Karpas-422 (cell line): ENCODE measurements at regions not wholly inside any gene's neighbourhood (a gene's known extent, or its start where the extent isn't known, plus 50 kb on each side); places are given as distances from the start of the nearest gene placed in this dataset.

Source experiments
- DNase-seq: peaks from one replicate; pipeline ENCODE4 v3.0.0-alpha.2; 2015
- H2AFZ ChIP-seq: fragments of 200-600 bp; sonication (generic); 2 replicates; pipeline ENCODE4 v1.6.1; 2014; ENCODE audit warnings: antibody characterized with exemption, low read length, mixed read lengths
- H3K27ac ChIP-seq: fragments of 200-600 bp; sonication (generic); 2 replicates; pipeline ENCODE4 v1.5.1; 2014; ENCODE audit warnings: mild to moderate bottlenecking, low read length, moderate library complexity
- H3K27me3 ChIP-seq: fragments of 200-600 bp; sonication (generic); 2 replicates; pipeline ENCODE4 v1.6.1; 2014; ENCODE audit warnings: low read length, mixed read lengths
- H3K36me3 ChIP-seq: fragments of 200-600 bp; sonication (generic); 2 replicates; pipeline ENCODE4 v1.6.1; 2014; ENCODE audit warnings: low read length, mixed read lengths; ENCODE audit not compliant: insufficient read depth
- H3K4me1 ChIP-seq: fragments of 200-600 bp; sonication (generic); 2 replicates; pipeline ENCODE4 v1.6.1; 2014; ENCODE audit warnings: mild to moderate bottlenecking, low read length, mixed read lengths
- H3K4me2 ChIP-seq: fragments of 200-600 bp; sonication (generic); 2 replicates; pipeline ENCODE4 v1.6.1; 2014; ENCODE audit warnings: low read length, low read depth, mild to moderate bottlenecking; ENCODE audit not compliant: poor library complexity, severe bottlenecking
- H3K4me3 ChIP-seq: fragments of 200-600 bp; sonication (generic); 2 replicates; pipeline ENCODE4 v1.5.1; 2014; ENCODE audit warnings: mild to moderate bottlenecking, antibody characterized with exemption, low read length, mixed read lengths
- H3K79me2 ChIP-seq: fragments of 200-600 bp; sonication (generic); 2 replicates; pipeline ENCODE4 v1.6.1; 2014; ENCODE audit warnings: mild to moderate bottlenecking, low read length, mixed read lengths
- H3K9ac ChIP-seq: fragments of 200-600 bp; sonication (generic); 2 replicates; pipeline ENCODE4 v1.6.0; 2014; ENCODE audit warnings: low read length
- H3K9me2 ChIP-seq: fragments of 200-600 bp; sonication (generic), shearing (Covaris generic); replicated peaks from 2 replicates; pipeline ENCODE4 v1.6.0; 2014; ENCODE audit warnings: mild to moderate bottlenecking, low read length, moderate library complexity; ENCODE audit not compliant: insufficient read depth
- H3K9me3 ChIP-seq: fragments of 300-700, 200-600 bp; sonication (generic); 2 replicates; pipeline ENCODE4 v1.6.1; 2014; ENCODE audit warnings: low read length, mixed read lengths
- H4K20me1 ChIP-seq: fragments of 200-600 bp; sonication (generic); 2 replicates; pipeline ENCODE4 v1.6.1; 2014; ENCODE audit warnings: mild to moderate bottlenecking, antibody characterized with exemption, low read length, low read depth; ENCODE audit not compliant: insufficient read depth

DNA sequence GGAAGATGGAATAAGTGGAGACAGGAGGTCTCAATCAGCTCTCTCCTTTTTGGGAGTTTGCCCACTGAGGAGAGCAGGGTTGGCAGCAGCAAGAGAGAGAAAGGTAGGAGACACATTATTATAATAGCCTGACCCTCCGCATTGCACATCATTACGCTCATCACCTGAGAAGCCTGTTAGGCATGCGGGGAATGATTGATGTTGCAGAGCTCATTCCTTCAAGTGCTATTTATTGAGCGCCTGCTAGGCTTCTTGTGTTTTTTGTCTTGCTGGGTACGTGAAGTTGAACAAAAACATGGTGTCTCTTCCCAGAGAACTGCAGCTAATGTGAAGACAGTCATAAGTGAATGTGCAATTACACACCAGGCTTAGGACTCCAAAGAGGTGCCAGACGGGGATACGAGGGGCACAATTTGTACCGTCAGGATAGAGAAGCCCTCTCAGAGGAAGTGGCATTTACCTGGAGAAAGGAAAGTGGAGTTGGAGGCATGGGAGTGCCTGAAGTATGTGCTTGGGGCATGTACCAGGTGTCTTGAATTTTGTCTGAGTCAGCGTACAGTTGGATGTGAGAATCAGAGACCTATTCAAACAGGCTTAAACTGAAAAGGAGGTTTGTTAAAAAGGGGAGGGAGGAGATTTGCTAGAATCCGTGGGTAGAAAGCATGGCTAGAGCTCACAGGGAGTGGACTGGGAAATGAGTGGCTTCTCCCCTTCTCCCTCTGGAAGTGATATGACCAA is 90.2 kb upstream of the SOD3 start:
- Histone ChIP-seq H3K4me2 (no peak overlapping the region), H3K36me3 (no peaks in the 10 kb centered on the region), H3K4me3 (no peak overlapping the region), H4K20me1 (no peaks in the 10 kb centered on the region), H3K27ac (no peak overlapping the region), H3K27me3 (0 out of 2 replicates have a peak, but pooled peaks cover 4% of the 10 kb centered on the region), H2AFZ (no peak overlapping the region), H3K9ac (no peak overlapping the region), H3K9me3 (no peaks in the 10 kb centered on the region), H3K79me2 (no peaks in the 10 kb centered on the region), H3K4me1 (0 out of 2 replicates have a peak, but pooled peaks cover 2% of the 10 kb centered on the region), H3K9me2 (no peaks in the 10 kb centered on the region)
- no peak for DNase-seq

GRCh38 chr4:24713604-24714003 is 81.8 kb upstream of the SOD3 start:
- Histone ChIP-seq H2AFZ (no peak overlapping the region), H3K9me3 (peaks cover 16% of the 10 kb centered on the region; the same call in 1 of the 2 replicates), H3K79me2 (no peaks in the 10 kb centered on the region), H3K27me3 (no peaks in the 10 kb centered on the region), H3K4me3 (no peak overlapping the region), H3K36me3 (no peaks in the 10 kb centered on the region), H3K9ac (no peak overlapping the region), H3K9me2 (no peaks in the 10 kb centered on the region), H4K20me1 (no peaks in the 10 kb centered on the region), H3K27ac (no peak overlapping the region), H3K4me2 (no peak overlapping the region), H3K4me1 (no peaks in the 10 kb centered on the region)
- DNase-seq: no peak

- H3K79me2 ChIP-seq: no peaks in the 10 kb centered on the region
- no peaks in the 10 kb centered on the region for H4K20me1 ChIP-seq
- H3K27me3 ChIP-seq: no peaks in the 10 kb centered on the region
- no peak overlapping the region for H3K27ac ChIP-seq
- no peaks in the 10 kb centered on the region for H3K4me1 ChIP-seq
- no peak overlapping the region for H3K4me2 ChIP-seq
- peaks cover 11% of the 10 kb centered on the region; the same call in 1 of the 2 replicates for H3K9me3 ChIP-seq
- H2AFZ ChIP-seq: no peak overlapping the region
- no peaks in the 10 kb centered on the region for H3K9me2 ChIP-seq
- DNase-seq: no peak
- H3K9ac ChIP-seq: no peak overlapping the region
- no peak overlapping the region for H3K4me3 ChIP-seq
- no peaks in the 10 kb centered on the region for H3K36me3 ChIP-seq
These were observed 75.8 kb upstream of the SOD3 start for GRCh38 chr4:24719615-24720014.

- Histone ChIP-seq H3K79me2 (no peaks in the 10 kb centered on the region), H3K9me3 (peaks cover 7% of the 10 kb centered on the region; the same call in 1 of the 2 replicates), H3K27me3 (no peaks in the 10 kb centered on the region), H4K20me1 (no peaks in the 10 kb centered on the region), H3K4me2 (no peak overlapping the region), H3K9me2 (no peaks in the 10 kb centered on the region), H3K4me3 (no peak overlapping the region), H3K4me1 (no peaks in the 10 kb centered on the region), H3K36me3 (no peaks in the 10 kb centered on the region), H3K9ac (no peak overlapping the region), H2AFZ (no peak overlapping the region), H3K27ac (no peak overlapping the region)
- DNase-seq: no peak
These were observed 74.9 kb upstream of the SOD3 start for GRCh38 chr4:24720436-24720835.

- Histone ChIP-seq H3K9me2 (no peaks in the 10 kb centered on the region), H3K27me3 (no peaks in the 10 kb centered on the region), H4K20me1 (no peaks in the 10 kb centered on the region), H2AFZ (no peak overlapping the region), H3K36me3 (no peaks in the 10 kb centered on the region), H3K9me3 (peaks cover 6% of the 10 kb centered on the region; the same call in 1 of the 2 replicates), H3K79me2 (no peaks in the 10 kb centered on the region), H3K9ac (no peak overlapping the region), H3K4me3 (no peak overlapping the region), H3K27ac (no peak overlapping the region), H3K4me2 (no peak overlapping the region), H3K4me1 (no peaks in the 10 kb centered on the region)
- DNase-seq: no peak
These were observed 74.4 kb upstream of the SOD3 start for GRCh38 chr4:24720979-24721378.

- Histone ChIP-seq H2AFZ (no peak overlapping the region), H3K4me3 (no peak overlapping the region), H3K79me2 (no peaks in the 10 kb centered on the region), H3K4me1 (no peaks in the 10 kb centered on the region), H3K36me3 (no peaks in the 10 kb centered on the region), H3K9ac (no peak overlapping the region), H3K27me3 (no peaks in the 10 kb centered on the region), H3K9me3 (no peaks in the 10 kb centered on the region), H3K4me2 (no peak overlapping the region), H3K9me2 (no peaks in the 10 kb centered on the region), H4K20me1 (no peaks in the 10 kb centered on the region), H3K27ac (no peak overlapping the region)
- peak; percentile 76 for DNase-seq
These were observed 73.3 kb upstream of the SOD3 start for GRCh38 chr4:24722026-24722568.

DNA sequence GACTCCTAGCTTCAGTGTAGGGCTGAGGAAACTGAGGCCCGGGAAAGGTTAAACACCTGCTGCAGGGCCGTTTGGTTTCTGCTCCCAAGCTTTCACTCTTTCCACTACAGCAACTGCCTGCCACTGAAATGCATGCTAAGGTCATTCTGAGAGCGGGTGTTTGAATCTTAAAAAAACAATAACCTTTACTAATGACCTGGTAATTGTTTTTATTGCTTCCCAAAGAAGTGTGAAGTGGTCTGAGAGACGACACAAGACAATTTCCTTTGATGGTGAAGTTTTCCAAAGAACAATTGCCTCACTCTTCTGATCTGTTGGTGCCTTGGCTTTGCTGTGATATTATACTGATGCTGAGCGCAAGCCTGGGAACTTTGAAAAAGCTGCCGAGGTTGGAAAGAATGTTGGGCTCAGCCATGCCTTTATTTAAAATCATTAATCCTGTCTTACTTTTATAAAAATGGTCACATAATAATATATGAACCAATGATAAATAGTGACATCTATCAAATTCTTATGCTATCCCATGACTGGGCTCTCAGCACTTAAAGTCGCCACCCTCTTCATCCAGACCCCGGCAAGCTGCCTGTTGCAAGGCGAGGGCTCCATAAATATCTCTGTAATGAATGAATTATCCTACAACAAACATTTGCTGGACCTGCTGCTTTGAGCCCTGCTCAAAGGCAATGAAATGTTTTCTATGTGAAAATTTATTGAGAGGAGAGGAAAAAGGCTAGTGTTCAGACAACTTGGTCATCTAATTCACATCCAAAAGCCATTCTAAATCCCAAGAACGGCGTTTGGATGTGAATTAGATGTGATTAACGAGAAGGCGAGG is 67.8 kb upstream of the SOD3 start:
- Histone ChIP-seq H3K9me3 (no peaks in the 10 kb centered on the region), H3K79me2 (no peaks in the 10 kb centered on the region), H2AFZ (no peak overlapping the region), H3K36me3 (no peaks in the 10 kb centered on the region), H3K27me3 (no peaks in the 10 kb centered on the region), H3K4me1 (no peaks in the 10 kb centered on the region), H3K4me2 (no peak overlapping the region), H4K20me1 (no peaks in the 10 kb centered on the region), H3K9me2 (no peaks in the 10 kb centered on the region), H3K9ac (no peak overlapping the region), H3K4me3 (no peak overlapping the region), H3K27ac (no peak overlapping the region)
- no peak for DNase-seq

DNA sequence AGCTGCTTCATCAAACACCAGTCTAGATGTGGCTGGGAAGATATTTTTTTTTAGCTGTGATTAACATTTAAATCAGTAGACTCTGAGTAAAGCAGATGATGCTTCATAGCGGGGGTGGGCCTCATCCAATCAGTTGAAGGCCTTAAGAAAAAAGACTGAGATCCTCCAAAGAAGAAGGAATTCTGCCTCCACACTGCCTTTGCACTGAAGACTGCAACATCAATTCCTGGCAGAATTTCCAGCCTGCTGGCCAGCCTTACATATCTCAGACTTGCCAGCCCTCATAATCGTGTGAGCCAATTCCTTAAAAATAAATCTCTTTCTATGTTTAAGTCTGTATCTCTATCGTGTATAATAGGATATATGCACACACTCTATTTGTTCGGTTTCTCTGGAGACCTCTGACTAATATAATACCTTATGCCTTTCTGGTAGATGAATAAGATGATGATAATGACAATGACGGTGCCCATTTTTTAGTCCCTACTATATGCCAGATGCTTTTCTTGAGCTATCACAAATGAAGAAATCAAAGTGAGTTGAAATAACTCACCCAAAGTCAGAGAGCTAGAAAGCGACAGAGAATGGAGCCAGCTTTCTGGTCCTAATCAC is 66.1 kb upstream of the SOD3 start:
- Histone ChIP-seq H3K27me3 (no peaks in the 10 kb centered on the region), H3K4me3 (no peak overlapping the region), H4K20me1 (no peaks in the 10 kb centered on the region), H3K9ac (no peak overlapping the region), H3K9me3 (no peaks in the 10 kb centered on the region), H3K9me2 (no peaks in the 10 kb centered on the region), H3K27ac (no peak overlapping the region), H3K79me2 (no peaks in the 10 kb centered on the region), H3K36me3 (no peaks in the 10 kb centered on the region), H3K4me2 (no peak overlapping the region), H3K4me1 (peaks cover 7% of the 10 kb centered on the region), H2AFZ (no peak overlapping the region)
- DNase-seq: no peak
